Upper lobe of left lung (tissue), 4 donors: ENCODE measurements at regions not wholly inside any gene's neighbourhood (a gene's known extent, or its start where the extent isn't known, plus 50 kb on each side); places are given as distances from the start of the nearest gene placed in this dataset.

Source experiments
- POLR2A ChIP-seq, 4 donors: fragments of 450-650 bp; IDR thresholded peaks; one replicate each; pipeline ENCODE4 v1.5.1; 2016 to 2017; ENCODE audit warnings: antibody characterized with exemption in 4 of 4, mild to moderate bottlenecking in 2 of 4
- TF ChIP-seq, protein P1 (sequence below), 6 experiments: fragments of 450-650 bp in 4 of 6; fragments of 200-600 bp in 2 of 6; sonication (generic) in 2 of 6; IDR thresholded peaks; one replicate each; pipeline ENCODE4 v1.5.1; 2016 to 2019; ENCODE audit warnings: antibody characterized with exemption in 6 of 6

DNA sequence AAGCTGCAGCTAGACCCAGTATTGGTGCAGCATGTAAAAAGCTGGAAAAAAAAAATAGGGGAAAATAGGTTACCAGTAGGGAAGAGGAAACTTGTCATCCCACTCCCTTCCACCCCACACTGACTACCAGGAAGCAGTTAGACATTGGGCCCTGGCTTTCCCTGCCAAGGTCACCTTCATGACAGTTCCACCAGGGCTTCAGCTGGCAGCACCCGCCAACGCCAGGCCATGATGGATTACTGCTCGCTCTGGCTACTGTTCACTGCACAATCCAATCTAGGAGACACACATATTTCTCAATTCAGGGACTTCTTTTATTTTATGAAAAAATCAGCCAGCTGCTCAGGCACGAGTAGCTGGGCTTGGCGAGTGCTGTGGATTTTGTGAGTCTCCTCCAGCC lies 127.7 kb downstream of the DMRTA2 start:
- no peak for TF ChIP-seq POLR2A (IDR thresholded peaks at IDR 0.05)
- TF ChIP-seq, protein P1, sequence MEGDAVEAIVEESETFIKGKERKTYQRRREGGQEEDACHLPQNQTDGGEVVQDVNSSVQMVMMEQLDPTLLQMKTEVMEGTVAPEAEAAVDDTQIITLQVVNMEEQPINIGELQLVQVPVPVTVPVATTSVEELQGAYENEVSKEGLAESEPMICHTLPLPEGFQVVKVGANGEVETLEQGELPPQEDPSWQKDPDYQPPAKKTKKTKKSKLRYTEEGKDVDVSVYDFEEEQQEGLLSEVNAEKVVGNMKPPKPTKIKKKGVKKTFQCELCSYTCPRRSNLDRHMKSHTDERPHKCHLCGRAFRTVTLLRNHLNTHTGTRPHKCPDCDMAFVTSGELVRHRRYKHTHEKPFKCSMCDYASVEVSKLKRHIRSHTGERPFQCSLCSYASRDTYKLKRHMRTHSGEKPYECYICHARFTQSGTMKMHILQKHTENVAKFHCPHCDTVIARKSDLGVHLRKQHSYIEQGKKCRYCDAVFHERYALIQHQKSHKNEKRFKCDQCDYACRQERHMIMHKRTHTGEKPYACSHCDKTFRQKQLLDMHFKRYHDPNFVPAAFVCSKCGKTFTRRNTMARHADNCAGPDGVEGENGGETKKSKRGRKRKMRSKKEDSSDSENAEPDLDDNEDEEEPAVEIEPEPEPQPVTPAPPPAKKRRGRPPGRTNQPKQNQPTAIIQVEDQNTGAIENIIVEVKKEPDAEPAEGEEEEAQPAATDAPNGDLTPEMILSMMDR (IDR thresholded peaks at IDR 0.05): no peak
